ENCODE measurements at regions not wholly inside any gene's neighbourhood (a gene's known extent, or its start where the extent isn't known, plus 50 kb on each side); places are given as distances from the start of the nearest gene placed in this dataset.

- DNase-seq, result no peak
These were observed 58.7 kb upstream of the MLN start for GRCh38 chr6:33862536-33862935.

DNA sequence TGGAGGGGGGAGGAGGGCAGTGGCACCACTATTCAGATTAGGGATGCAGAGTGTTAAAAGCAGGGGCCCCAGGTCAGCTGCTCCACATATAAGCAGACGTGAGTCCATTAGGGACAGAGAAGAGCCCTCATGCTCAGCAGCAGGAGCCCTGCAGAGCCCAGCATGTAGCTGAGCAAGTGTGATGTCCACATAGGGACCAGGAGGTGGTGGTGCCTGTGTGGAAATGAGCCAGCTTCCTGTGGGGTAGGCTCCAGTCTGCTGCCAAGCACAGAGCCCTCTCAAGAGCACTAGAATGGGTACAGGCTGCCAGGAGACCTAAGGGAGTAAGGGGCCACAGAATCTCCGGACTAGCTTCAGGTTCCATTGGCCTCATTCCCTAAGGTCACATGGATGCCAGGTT lies 57.9 kb upstream of the MLN start:
- no peak for DNase-seq

GRCh38 chr6:33860706-33861474 lies 57.1 kb upstream of the MLN start:
- DNase-seq, result peak; percentile 52

DNA sequence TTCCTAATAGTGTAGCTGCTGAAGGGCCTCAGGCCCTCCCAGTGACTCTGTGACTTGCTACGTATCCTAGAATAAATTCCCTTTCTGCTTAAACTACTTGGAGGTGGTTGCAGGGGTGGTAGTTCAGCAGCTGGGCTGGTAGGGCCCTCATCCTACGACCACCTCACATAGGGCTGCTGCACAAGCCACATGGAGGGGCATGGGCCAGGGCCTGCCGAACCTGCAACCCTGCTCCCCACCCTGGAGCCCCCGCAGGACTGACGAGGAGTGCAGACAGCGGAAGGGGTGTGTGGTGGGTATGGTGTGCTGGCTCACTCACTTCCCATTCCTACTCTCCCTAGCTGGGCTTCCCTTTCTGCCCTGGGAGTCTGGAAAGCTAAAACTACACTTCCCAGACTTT lies 56.2 kb upstream of the MLN start:
- no peak for DNase-seq

- no peak for DNase-seq
These were observed 55.2 kb upstream of the MLN start for GRCh38 chr6:33858804-33859505.

GRCh38 chr6:33857932-33858475 lies 54.2 kb upstream of the MLN start:
- no peak for DNase-seq

DNA sequence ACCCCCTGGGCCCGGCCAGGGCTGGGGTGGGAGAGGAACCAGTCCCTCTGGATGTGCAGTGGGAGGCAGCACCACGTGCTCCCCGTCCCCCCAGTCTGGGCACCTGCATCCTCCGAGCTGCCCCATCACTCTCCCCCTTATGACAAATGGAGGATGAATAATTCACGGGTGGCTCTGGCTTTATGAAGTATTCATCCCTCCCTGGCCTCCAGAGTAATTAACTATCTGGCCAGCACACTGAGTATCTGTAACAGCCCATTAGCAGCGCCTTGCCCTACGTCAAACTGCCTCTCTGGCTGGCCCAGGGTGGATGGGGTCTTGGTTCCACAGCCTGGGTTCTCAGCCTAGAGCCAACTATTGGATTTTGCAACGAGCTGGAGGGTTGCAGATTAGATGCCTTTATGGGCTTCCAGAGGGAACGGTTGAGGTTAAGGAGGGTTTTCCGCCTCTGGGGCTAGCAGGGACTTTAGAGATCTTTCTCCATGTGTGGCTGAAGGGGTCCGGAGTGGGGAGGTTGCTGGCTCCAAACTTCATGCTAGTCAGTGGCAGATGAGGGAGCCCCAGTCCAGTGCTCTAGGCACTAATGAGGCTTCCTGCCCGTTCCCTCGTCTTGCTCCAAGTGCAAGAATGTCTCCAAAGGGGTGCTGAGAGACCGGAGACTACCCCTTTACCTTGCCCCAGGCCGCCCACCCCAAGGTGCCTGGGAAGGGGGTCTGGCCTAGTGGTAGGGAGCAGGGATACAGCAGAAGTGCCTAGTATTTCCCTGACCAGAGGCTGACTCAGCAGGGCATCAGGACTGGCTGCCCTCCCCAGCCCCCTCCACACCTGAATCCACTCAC lies 53.5 kb upstream of the MLN start:
- DNase-seq, result no peak

- peak; percentile 75 for DNase-seq
These were observed 52.9 kb upstream of the MLN start for GRCh38 chr6:33856655-33857054.

GRCh38 chr6:33856031-33856590 lies 52.3 kb upstream of the MLN start:
- DNase-seq, result no peak

- DNase-seq, result no peak
These were observed 50.8 kb upstream of the MLN start for GRCh38 chr6:33854572-33855030.

DNA sequence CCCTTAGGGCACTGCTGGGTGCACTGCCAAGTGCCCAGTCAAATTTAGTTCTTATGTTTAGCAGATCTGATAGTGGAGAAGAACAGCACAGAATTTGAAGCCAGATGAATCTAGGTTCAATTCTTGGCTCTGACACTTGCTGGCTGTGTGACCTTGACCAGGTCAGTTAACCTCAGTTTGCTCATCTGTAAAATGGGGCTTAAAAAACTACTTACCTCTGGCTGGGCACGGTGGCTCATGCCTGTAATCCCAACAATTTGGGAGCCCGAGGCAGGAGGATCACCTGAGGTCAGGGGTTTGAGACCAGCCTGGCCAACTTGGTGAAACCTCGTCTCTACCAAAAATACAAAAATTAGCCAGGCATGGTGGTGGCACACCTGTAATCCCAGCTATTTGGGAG lies 49.9 kb upstream of the MLN start:
- no peak for DNase-seq
